ENCODE measurements at regions not wholly inside any gene's neighbourhood (a gene's known extent, or its start where the extent isn't known, plus 50 kb on each side); places are given as distances from the start of the nearest gene placed in this dataset.

GRCh38 chr11:69889400-69890318, 70.4 kb upstream of the FGF3 start:
- no peak overlapping the region for H3K4me3 ChIP-seq (ENCODE audit: low read depth, low read length)
- POLR2A ChIA-PET = no interaction called here
- no peaks in the 10 kb centered on the region; the same call in 1 of the 2 replicates for H3K9me3 ChIP-seq (ENCODE audit: control insufficient read depth, insufficient read depth, low read length)
- DNase-seq (ENCODE audit: low read depth, low spot score) = no peak
- no peak for TF ChIP-seq CTCF (IDR thresholded peaks at IDR 0.05; ENCODE audit: low read depth, low read length)
- CTCF ChIA-PET = interaction anchor here (0.6 to 1.4 kb wide), 3 partner anchors 8 to 204 kb away, joined by 4 to 5 read pairs (median 4); no protein-coding TSS in a partner anchor
- no peak overlapping the region for H3K27ac ChIP-seq (ENCODE audit: low read depth, low read length)
- H3K27me3 ChIP-seq (ENCODE audit: control insufficient read depth, insufficient read depth, low read length) = peaks cover 34% of the 10 kb centered on the region

GRCh38 chr11:69890476-69890875, 71.3 kb upstream of the FGF3 start:
- Histone ChIP-seq H3K27me3 (ENCODE audit: control insufficient read depth, insufficient read depth, low read length) (peaks cover 34% of the 10 kb centered on the region), H3K9me3 (ENCODE audit: control insufficient read depth, insufficient read depth, low read length) (no peaks in the 10 kb centered on the region; the same call in 1 of the 2 replicates), H3K27ac (ENCODE audit: low read depth, low read length) (no peak overlapping the region), H3K4me3 (ENCODE audit: low read depth, low read length) (no peak overlapping the region)
- TF ChIP-seq CTCF (IDR thresholded peaks at IDR 0.05; ENCODE audit: low read depth, low read length) = no peak
- ChIA-PET POLR2A (no interaction called here), CTCF (interaction anchor here (0.5 to 1.4 kb wide), 5 partner anchors 172 to 238 kb away, joined by 3 to 11 read pairs (median 4); no protein-coding TSS in a partner anchor)
- DNase-seq (ENCODE audit: low read depth, low spot score) = no peak

- no peak for DNase-seq (ENCODE audit: low read depth, low spot score)
- Histone ChIP-seq H3K27ac (ENCODE audit: low read depth, low read length) (no peak overlapping the region), H3K9me3 (ENCODE audit: control insufficient read depth, insufficient read depth, low read length) (no peaks in the 10 kb centered on the region; the same call in 1 of the 2 replicates), H3K4me3 (ENCODE audit: low read depth, low read length) (no peak overlapping the region), H3K27me3 (ENCODE audit: control insufficient read depth, insufficient read depth, low read length) (peaks cover 34% of the 10 kb centered on the region)
- ChIA-PET CTCF (interaction anchor here (1.2 kb wide), 1 partner anchor 10 kb away, joined by 4 read pairs; no protein-coding TSS in a partner anchor), POLR2A (no interaction called here)
- TF ChIP-seq CTCF (IDR thresholded peaks at IDR 0.05; ENCODE audit: low read depth, low read length) = no peak
These were observed 72.4 kb upstream of the FGF3 start for GRCh38 chr11:69891421-69892236.

GRCh38 chr11:69892237-69892985, 73.2 kb upstream of the FGF3 start:
- no peaks in the 10 kb centered on the region; the same call in 1 of the 2 replicates for H3K9me3 ChIP-seq (ENCODE audit: control insufficient read depth, insufficient read depth, low read length)
- ChIA-PET CTCF (interaction anchor here (1.2 kb wide), 1 partner anchor 9 kb away, joined by 4 read pairs; no protein-coding TSS in a partner anchor), POLR2A (no interaction called here)
- H3K27ac ChIP-seq (ENCODE audit: low read depth, low read length) = no peak overlapping the region
- H3K27me3 ChIP-seq (ENCODE audit: control insufficient read depth, insufficient read depth, low read length) = peaks cover 33% of the 10 kb centered on the region
- no peak overlapping the region for H3K4me3 ChIP-seq (ENCODE audit: low read depth, low read length)
- TF ChIP-seq CTCF (IDR thresholded peaks at IDR 0.05; ENCODE audit: low read depth, low read length) = peak; percentile 28; the same call in 1 of the 2 replicates
- DNase-seq (ENCODE audit: low read depth, low spot score) = no peak

All from AG04450 (cell line).